ENCODE measurements at regions not wholly inside any gene's neighbourhood (a gene's known extent, or its start where the extent isn't known, plus 50 kb on each side); places are given as distances from the start of the nearest gene placed in this dataset.

- DNase-seq = no peak
These were observed 160.1 kb downstream of the TMX1 start for GRCh38 chr14:51400139-51400538.

GRCh38 chr14:51401272-51401671 is 161.2 kb downstream of the TMX1 start:
- no peak for DNase-seq

GRCh38 chr14:51401756-51402155 is 161.7 kb downstream of the TMX1 start:
- DNase-seq = no peak

- peak; percentile 42 for DNase-seq
These were observed 170.8 kb downstream of the TMX1 start for GRCh38 chr14:51410897-51411296.

GRCh38 chr14:51419685-51420084 is 179.6 kb downstream of the TMX1 start:
- no peak for DNase-seq

- no peak for DNase-seq
These were observed 182.7 kb downstream of the TMX1 start for GRCh38 chr14:51422704-51423103.

GRCh38 chr14:51424041-51424440 is 184.0 kb downstream of the TMX1 start:
- DNase-seq = no peak

- DNase-seq = no peak
These were observed 184.7 kb downstream of the TMX1 start for GRCh38 chr14:51424561-51425251.

GRCh38 chr14:51428981-51429380 is 188.9 kb downstream of the TMX1 start:
- no peak for DNase-seq

- no peak for DNase-seq
These were observed 190.0 kb downstream of the TMX1 start for GRCh38 chr14:51430079-51430478.

GRCh38 chr14:51430633-51431032 is 190.6 kb downstream of the TMX1 start:
- no peak for DNase-seq

GRCh38 chr14:51431033-51431709 is 191.1 kb downstream of the TMX1 start:
- no peak for DNase-seq

GRCh38 chr14:51431741-51432140 is 191.7 kb downstream of the TMX1 start:
- DNase-seq = no peak

GRCh38 chr14:51432302-51432948 is 192.4 kb downstream of the TMX1 start:
- DNase-seq = no peak

GRCh38 chr14:51436630-51437029 is 196.6 kb downstream of the TMX1 start:
- no peak for DNase-seq

GRCh38 chr14:51439896-51440295 is 199.8 kb downstream of the TMX1 start:
- DNase-seq = no peak

- DNase-seq = no peak
These were observed 201.0 kb downstream of the TMX1 start for GRCh38 chr14:51441001-51441400.

- no peak for DNase-seq
These were observed 202.6 kb downstream of the TMX1 start for GRCh38 chr14:51442513-51443175.

GRCh38 chr14:51443195-51444018 is 203.4 kb downstream of the TMX1 start:
- no peak for DNase-seq

- no peak for DNase-seq
These were observed 204.4 kb downstream of the TMX1 start for GRCh38 chr14:51444353-51445000.

- DNase-seq = no peak
These were observed 204.9 kb downstream of the TMX1 start for GRCh38 chr14:51445001-51445390.

GRCh38 chr14:51446771-51447170 is 204.9 kb upstream of the FRMD6 start:
- DNase-seq = no peak
